ENCODE measurements at regions not wholly inside any gene's neighbourhood (a gene's known extent, or its start where the extent isn't known, plus 50 kb on each side); places are given as distances from the start of the nearest gene placed in this dataset.

- Histone ChIP-seq H3F3A (ENCODE audit: low read length, unreplicated experiment) (peaks cover 19% of the 10 kb centered on the region), H3K27ac (ENCODE audit: low read length) (peak overlapping the region; percentile 94), H3K9me2 (replicated peaks; ENCODE audit: low read length) (no peaks in the 10 kb centered on the region), H3K79me2 (ENCODE audit: low read length) (no peaks in the 10 kb centered on the region), H3K36me3 (ENCODE audit: low read depth, low read length) (no peaks in the 10 kb centered on the region; the same call in 1 of the 2 replicates), H3K4me2 (ENCODE audit: low read length) (peak overlapping the region; percentile 59), H3K27me3 (ENCODE audit: low read length) (no peaks in the 10 kb centered on the region), H3K4me1 (ENCODE audit: insufficient read depth, low read length) (peaks cover 62% of the 10 kb centered on the region), H2AFZ (ENCODE audit: low read length) (no peak overlapping the region), H3K4me3 (ENCODE audit: low read length) (peak overlapping the region; percentile 8; the same call in 1 of the 2 replicates), H3K9me3 (ENCODE audit: low read length) (no peaks in the 10 kb centered on the region), H4K20me1 (ENCODE audit: low read length) (no peaks in the 10 kb centered on the region), H3K9ac (ENCODE audit: low read length) (peak overlapping the region; percentile 65)
- no peak for TF ChIP-seq EZH2phosphoT487 (IDR thresholded peaks at IDR 0.05; ENCODE audit: borderline replicate concordance, low read length)
- TF ChIP-seq, protein P1, sequence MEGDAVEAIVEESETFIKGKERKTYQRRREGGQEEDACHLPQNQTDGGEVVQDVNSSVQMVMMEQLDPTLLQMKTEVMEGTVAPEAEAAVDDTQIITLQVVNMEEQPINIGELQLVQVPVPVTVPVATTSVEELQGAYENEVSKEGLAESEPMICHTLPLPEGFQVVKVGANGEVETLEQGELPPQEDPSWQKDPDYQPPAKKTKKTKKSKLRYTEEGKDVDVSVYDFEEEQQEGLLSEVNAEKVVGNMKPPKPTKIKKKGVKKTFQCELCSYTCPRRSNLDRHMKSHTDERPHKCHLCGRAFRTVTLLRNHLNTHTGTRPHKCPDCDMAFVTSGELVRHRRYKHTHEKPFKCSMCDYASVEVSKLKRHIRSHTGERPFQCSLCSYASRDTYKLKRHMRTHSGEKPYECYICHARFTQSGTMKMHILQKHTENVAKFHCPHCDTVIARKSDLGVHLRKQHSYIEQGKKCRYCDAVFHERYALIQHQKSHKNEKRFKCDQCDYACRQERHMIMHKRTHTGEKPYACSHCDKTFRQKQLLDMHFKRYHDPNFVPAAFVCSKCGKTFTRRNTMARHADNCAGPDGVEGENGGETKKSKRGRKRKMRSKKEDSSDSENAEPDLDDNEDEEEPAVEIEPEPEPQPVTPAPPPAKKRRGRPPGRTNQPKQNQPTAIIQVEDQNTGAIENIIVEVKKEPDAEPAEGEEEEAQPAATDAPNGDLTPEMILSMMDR (conservative IDR thresholded peaks at IDR 0.05; ENCODE audit: low read depth, low read length): no peak
- ATAC-seq (peak; percentile 74), DNase-seq (peak; percentile 90)
- intact Hi-C loops (cut with micrococcal nuclease): loop anchor here (2.0 to 10.0 kb wide), 4 partner anchors 80 to 302 kb away; no protein-coding TSS in a partner anchor
- ChIA-PET POLR2A (ENCODE audit: unreplicated experiment) (interaction anchor here (0.6 kb wide), 1 partner anchor 26 kb away, joined by 5 read pairs; no protein-coding TSS in a partner anchor), CTCF (interaction anchor here (0.6 kb wide), 1 partner anchor 184 kb away, joined by 3 read pairs; no protein-coding TSS in a partner anchor)
- TSS peak; percentile 58 for BruUV-seq (replicated peaks)
These were observed 728.3 kb downstream of the METTL15 start for GRCh38 chr11:28836285-28837081.

- no peak for TF ChIP-seq EZH2 (IDR thresholded peaks at IDR 0.05; ENCODE audit: low read length, unreplicated experiment)
- TF ChIP-seq, protein P1 (conservative IDR thresholded peaks at IDR 0.05; ENCODE audit: low read depth, low read length): no peak
- H4K20me1 ChIP-seq (ENCODE audit: low read length): no peaks in the 10 kb centered on the region
- no peak overlapping the region for H2AFZ ChIP-seq (ENCODE audit: low read length)
- H3K4me2 ChIP-seq (ENCODE audit: low read length): peak overlapping the region; percentile 59
- BruUV-seq (replicated peaks): TSS peak; percentile 80
- peak; percentile 32 for DNase-seq
- no peaks in the 10 kb centered on the region for H3K9me2 ChIP-seq (replicated peaks; ENCODE audit: low read length)
- peak overlapping the region; percentile 94 for H3K27ac ChIP-seq (ENCODE audit: low read length)
- no peaks in the 10 kb centered on the region for H3K9me3 ChIP-seq (ENCODE audit: low read length)
- intact Hi-C loops (cut with micrococcal nuclease): loop anchor here (2.0 to 10.0 kb wide), 4 partner anchors 79 to 301 kb away; no protein-coding TSS in a partner anchor
- H3K27me3 ChIP-seq (ENCODE audit: low read length): no peaks in the 10 kb centered on the region
- H3K4me1 ChIP-seq (ENCODE audit: insufficient read depth, low read length): peaks cover 62% of the 10 kb centered on the region
- ATAC-seq: no peak
- peaks cover 19% of the 10 kb centered on the region for H3F3A ChIP-seq (ENCODE audit: low read length, unreplicated experiment)
- H3K36me3 ChIP-seq (ENCODE audit: low read depth, low read length): no peaks in the 10 kb centered on the region
- H3K9ac ChIP-seq (ENCODE audit: low read length): peak overlapping the region; percentile 45
- no peak overlapping the region for H3K4me3 ChIP-seq (ENCODE audit: low read length)
- ChIA-PET CTCF (no interaction called here), POLR2A (ENCODE audit: unreplicated experiment) (no interaction called here)
- H3K79me2 ChIP-seq (ENCODE audit: low read length): no peaks in the 10 kb centered on the region
These were observed 727.6 kb downstream of the METTL15 start for GRCh38 chr11:28835790-28836189.

- no peaks in the 10 kb centered on the region for H4K20me1 ChIP-seq (ENCODE audit: low read length)
- POLR2A ChIA-PET (ENCODE audit: unreplicated experiment): interaction anchor here (0.8 kb wide), 1 partner anchor 296 kb away, joined by 3 read pairs; no protein-coding TSS in a partner anchor
- H3K36me3 ChIP-seq (ENCODE audit: low read depth, low read length): no peaks in the 10 kb centered on the region
- DNase-seq: no peak
- no peaks in the 10 kb centered on the region for H3K9me3 ChIP-seq (ENCODE audit: low read length)
- ATAC-seq: no peak
- H3F3A ChIP-seq (ENCODE audit: low read length, unreplicated experiment): peaks cover 19% of the 10 kb centered on the region
- no peaks in the 10 kb centered on the region for H3K9me2 ChIP-seq (replicated peaks; ENCODE audit: low read length)
- H3K27me3 ChIP-seq (ENCODE audit: low read length): no peaks in the 10 kb centered on the region
- H3K27ac ChIP-seq (ENCODE audit: low read length): peak overlapping the region; percentile 94
- TF ChIP-seq EZH2 (IDR thresholded peaks at IDR 0.05; ENCODE audit: low read length, unreplicated experiment) (no peak), EZH2phosphoT487 (IDR thresholded peaks at IDR 0.05; ENCODE audit: borderline replicate concordance, low read length) (no peak)
- TF ChIP-seq, protein P1 (conservative IDR thresholded peaks at IDR 0.05; ENCODE audit: low read depth, low read length): no peak
- H3K4me2 ChIP-seq (ENCODE audit: low read length): peak overlapping the region; percentile 59
- no peaks in the 10 kb centered on the region for H3K79me2 ChIP-seq (ENCODE audit: low read length)
- peak overlapping the region; percentile 45 for H3K9ac ChIP-seq (ENCODE audit: low read length)
- no peak overlapping the region for H2AFZ ChIP-seq (ENCODE audit: low read length)
- no TSS peak for BruUV-seq (replicated peaks)
- peaks cover 62% of the 10 kb centered on the region for H3K4me1 ChIP-seq (ENCODE audit: insufficient read depth, low read length)
- CTCF ChIA-PET: interaction anchor here (1.0 kb wide), 1 partner anchor 185 kb away, joined by 3 read pairs; no protein-coding TSS in a partner anchor
- no peak overlapping the region for H3K4me3 ChIP-seq (ENCODE audit: low read length)
- intact Hi-C loops (cut with micrococcal nuclease): loop anchor here (5.0 to 10.0 kb wide), 3 partner anchors 133 to 301 kb away; no protein-coding TSS in a partner anchor
These were observed 727.1 kb downstream of the METTL15 start for GRCh38 chr11:28835317-28835716.
